ENCODE measurements at regions not wholly inside any gene's neighbourhood (a gene's known extent, or its start where the extent isn't known, plus 50 kb on each side); places are given as distances from the start of the nearest gene placed in this dataset.

GRCh38 chr9:21615018-21615417 lies 132.9 kb upstream of the IFNE start:
- no peak for TF ChIP-seq CTCF (IDR thresholded peaks at IDR 0.05)
- TF ChIP-seq POLR2A (IDR thresholded peaks at IDR 0.05) = no peak
